Left hindlimb (tissue), 1 donor: ENCODE measurements at regions not wholly inside any gene's neighbourhood (a gene's known extent, or its start where the extent isn't known, plus 50 kb on each side); places are given as distances from the start of the nearest gene placed in this dataset.
"Not testable (repeated sequence)": the region's sequence is repeated elsewhere in the genome, so short reads cannot be mapped to it uniquely, and the experiment has no call there.

ENCODE experiments used
- DNase-seq: peaks from one replicate; pipeline ENCODE4 v3.0.0-alpha.2; 2018

- no peak for DNase-seq
Observed at GRCh38 chr14:22384167-22384549, 204.9 kb downstream of the DAD1 start.

- DNase-seq, result no peak
Observed at GRCh38 chr14:22383515-22384166, 205.4 kb downstream of the DAD1 start.

- DNase-seq, result no peak
Observed at GRCh38 chr14:22382955-22383354, 206.1 kb downstream of the DAD1 start.

GRCh38 chr14:22382395-22382794, 206.6 kb downstream of the DAD1 start:
- no peak for DNase-seq

GRCh38 chr14:22381766-22382165, 207.3 kb downstream of the DAD1 start:
- no peak for DNase-seq

DNA sequence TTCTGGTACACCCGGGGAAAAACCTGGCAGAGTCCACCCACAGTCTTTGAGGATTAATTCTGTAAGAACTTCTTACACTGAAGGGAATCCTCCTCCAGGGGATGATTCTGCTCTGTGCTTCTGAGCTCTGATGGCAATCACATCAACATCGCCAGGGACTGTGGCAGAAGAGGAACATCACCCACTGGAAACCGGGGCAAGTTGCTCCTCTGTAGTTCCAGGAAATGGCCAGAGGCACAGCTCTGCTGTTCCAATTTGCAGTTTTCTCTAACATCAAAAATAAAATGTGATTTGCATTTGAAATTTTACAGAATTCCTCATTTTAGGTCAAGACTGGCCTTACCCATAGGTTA, 207.6 kb downstream of the DAD1 start:
- DNase-seq, result no peak

GRCh38 chr14:22380571-22381407, 208.2 kb downstream of the DAD1 start:
- DNase-seq, result no peak

DNA sequence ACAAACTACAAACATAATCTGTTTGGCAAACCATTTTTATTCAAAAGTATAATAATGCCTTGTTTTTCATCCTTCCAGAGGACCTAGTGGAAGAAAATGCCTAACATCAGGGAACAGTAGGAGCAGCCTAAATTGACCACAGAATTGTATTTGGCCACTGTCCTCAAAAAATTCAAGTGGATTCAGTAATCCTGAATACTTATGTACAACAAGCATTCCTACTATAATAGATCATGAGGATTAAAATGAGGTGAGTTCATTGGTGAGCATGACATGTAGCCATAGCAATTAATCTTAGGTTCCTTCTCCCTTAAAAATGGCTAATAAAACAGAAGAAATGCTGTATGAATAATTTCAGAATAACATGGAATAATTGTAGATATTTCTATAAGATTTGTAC, 209.3 kb downstream of the DAD1 start:
- no peak for DNase-seq

DNA sequence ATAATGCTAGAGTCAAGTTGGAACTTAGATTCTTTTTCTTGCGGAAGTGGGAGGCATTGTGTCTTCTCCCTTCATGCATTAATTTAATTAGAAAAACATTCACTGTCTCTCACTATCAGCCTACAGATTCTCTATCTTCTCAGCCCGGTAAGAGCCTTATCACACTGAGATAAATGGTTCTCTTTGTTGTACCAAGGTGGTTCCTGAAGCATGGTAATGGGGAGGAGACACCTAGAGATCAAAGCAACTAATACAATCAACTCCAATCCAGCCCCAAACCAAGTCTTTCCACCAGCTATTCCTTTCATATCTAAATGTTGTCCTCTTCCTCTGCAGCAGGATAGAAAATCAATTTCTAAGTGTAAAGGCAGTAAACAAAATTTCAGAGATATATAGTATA, 210.8 kb downstream of the DAD1 start:
- DNase-seq, result no peak

DNA sequence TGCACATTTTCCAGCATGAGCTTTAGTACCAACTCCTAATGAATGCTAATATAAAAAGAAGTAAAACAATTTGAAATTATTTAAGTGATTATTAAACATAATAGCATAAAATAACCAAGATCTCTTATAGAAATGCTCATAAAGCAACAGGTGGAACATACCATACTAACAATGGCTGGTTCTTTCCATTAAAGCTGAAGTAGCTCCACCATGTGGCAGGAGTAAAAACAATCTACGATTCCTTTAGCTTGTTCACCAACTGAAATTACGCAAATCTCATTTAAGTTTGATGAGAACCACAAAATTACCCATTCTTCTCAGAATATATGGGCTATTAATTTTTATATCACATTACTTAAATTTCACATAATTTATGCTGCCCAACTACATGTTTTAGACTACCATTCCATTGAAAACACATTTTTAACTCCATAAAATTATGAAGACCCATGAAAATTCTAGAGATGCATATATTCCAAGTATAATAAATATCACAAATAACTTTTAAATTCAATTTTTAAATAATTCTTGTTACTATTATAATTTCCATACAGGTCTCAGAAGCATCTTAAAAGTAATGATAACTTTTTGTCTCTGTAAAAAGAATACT, 213.6 kb downstream of the DAD1 start:
- no peak for DNase-seq

DNA sequence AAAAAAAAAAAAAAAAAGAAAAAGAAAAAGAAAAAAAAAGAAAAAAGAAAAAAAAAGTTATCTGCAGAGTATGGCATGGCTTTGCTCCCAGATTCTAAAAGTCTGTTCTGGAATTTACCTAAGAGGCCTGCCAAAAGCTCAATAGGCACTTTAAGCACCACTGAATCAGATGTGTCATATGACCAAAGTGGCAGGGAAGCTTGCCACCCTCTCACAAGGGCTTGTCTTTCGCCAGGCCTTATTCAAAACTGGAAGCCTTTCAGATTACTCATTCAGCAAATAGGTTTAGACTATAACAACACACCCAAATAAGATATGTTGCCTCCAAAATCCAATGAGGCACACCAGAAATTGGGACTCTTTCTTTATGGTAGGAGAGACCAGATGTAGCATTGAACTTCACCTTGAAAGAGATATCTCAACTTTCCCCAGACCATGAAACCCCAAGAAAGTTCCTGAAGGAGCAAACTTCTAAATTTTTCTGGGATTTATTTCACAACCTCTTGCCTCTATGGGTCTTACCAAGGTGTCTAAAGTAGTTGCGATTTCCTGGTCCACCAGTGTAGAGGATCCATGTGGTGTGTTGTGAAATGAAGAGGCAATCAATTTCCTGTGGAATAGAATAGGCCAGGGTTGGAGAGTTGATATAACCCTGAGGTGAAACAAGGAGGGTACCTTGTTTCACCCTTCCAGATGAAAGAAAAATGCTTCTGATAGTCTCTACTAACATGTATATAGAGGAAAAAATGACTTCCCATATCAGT, 218.8 kb downstream of the DAD1 start:
- no peak for DNase-seq

DNA sequence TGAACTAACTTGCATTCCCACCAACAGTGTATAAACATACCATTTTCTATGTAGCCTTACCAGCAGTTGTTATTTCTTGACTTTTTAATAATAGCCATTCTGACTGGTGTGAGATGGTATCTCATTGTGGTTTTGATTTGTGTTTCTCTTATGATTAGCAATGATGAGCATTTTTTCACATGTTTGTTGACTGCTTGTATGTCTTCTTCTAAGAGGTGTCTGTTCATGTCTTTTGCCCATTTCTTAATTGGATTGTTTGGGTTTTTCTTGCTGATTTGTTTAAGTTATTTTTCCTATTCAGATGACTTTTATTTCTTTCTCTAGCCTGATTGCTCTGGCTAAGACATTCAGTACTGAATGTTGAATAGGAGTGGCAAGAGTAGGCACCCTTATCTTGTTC, 230.3 kb downstream of the DAD1 start:
- DNase-seq, result no peak

DNA sequence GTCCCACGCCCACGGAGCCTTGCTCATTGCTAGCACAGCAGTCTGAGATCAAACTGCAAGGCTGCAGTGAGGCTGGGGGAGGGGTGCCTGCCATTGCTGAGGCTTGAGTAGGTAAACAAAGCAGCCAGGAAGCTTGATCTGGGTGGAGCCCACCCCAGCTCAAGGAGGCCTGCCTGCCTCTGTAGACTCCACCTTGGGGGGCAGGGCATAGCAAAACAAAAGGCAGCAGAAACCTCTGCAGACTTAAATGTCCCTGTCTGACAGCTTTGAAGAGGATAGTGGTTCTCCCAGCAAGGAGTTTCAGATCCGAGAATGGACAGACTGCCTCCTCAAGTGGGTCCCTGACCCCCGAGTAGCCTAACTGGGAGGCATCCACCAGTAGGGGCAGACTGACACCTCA, 239.7 kb downstream of the DAD1 start:
- not testable (repeated sequence) for DNase-seq

DNA sequence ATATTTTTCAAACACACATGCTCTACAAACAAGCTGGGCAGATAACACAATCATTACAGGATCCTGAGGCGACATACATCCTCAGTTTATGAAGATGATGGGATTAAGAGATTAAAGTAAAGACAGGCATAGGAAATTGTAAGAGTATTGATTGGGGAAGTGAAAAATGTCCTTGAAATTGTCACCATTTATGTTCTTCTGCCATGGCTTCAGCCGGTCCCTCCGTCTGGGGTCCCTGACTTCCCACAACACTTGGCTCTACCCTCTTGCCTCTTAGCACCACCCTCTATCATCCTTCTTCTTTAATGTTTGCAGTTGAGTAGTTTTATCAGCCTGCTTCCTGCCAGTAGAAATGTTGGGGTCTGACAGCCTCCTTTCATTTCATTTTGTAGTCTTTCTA, 244.4 kb downstream of the DAD1 start:
- no peak for DNase-seq

- not testable (repeated sequence) for DNase-seq
Observed at GRCh38 chr14:22344209-22344608, 244.8 kb downstream of the DAD1 start.

DNA sequence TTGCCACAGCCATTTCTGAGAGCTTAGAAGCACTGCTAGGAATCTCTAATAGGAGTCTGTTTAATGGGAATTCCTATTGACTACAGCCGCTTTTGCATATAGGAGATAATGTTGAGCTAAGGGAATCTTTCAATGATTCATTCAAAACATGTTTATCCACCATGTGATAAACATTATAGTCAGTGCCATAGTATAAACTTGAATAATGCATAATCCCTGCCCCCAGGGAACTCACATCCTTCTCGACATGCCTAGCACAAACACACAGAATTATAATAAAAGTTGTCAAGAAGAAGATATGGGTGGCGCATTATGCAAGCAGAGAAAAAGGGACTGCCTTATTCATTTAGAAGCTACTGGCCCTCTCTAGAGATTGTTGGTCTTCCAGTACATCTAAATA, 248.0 kb downstream of the DAD1 start:
- DNase-seq, result no peak

GRCh38 chr14:22338917-22339715, 249.9 kb downstream of the DAD1 start:
- peak; percentile 93 for DNase-seq

GRCh38 chr14:22338381-22338780, 250.6 kb downstream of the DAD1 start:
- DNase-seq, result no peak

GRCh38 chr14:22337938-22338337, 251.1 kb downstream of the DAD1 start:
- no peak for DNase-seq

DNA sequence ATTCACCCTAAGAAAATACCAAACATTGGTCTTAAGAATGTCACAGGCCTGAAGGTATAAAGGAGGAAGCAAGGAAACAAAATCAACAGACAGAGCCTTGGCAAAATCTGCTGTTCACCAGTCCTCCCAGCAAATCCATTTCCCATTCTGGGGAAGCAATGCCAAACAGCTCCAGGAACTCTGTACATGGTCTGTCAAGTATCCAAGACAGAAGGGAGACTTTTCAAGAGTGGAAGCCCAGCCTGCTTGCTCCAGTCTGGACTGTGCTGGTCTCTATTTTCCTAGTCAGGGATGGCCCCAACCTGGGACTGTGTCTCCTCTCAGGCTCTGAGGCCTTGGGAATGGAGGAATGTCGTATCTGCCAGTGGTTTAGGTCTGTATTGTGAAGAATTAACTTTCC, 251.5 kb downstream of the DAD1 start:
- DNase-seq, result no peak

DNA sequence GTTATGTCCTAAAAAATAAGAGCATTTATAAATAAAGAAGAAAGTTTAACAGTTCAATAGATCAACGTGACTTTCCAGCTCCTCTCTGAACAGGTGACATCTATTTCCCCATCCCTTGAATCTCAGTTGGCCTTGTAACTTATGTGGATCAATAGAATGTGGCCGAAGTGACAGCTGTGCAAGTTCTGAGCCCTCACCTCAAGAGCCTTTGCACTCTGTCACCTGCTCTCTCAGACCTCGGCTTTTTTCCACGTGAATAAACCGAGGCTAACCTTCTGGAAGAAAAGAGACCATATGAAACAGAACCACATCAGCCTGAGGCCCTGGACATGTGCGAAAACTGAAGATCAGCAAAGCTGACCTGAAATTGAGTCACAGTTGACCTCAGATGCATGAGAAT, 253.0 kb downstream of the DAD1 start:
- no peak for DNase-seq

DNA sequence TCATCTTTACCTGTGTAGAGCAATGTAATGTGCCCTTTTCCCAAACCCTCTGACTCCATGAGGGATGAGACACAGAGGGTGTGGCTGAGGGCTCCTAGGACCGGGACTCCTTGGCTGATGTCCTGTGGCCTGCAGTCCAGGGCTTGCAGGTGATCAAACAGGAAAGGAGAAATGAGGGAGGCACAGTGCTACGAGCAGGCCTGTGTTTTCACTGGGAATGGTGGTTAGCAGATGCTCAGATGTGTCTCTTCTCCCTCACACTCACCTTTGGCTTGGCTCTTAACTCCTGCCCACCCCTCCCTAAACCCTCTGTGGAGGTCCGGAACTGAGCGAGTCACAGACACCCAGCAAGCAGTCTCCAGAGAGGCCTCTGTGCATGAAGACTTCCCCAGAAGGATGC, 254.4 kb downstream of the DAD1 start:
- DNase-seq, result no peak

- no peak for DNase-seq
Observed at GRCh38 chr14:22334275-22334577, 254.8 kb downstream of the DAD1 start.
